ENCODE measurements at regions not wholly inside any gene's neighbourhood (a gene's known extent, or its start where the extent isn't known, plus 50 kb on each side); places are given as distances from the start of the nearest gene placed in this dataset.
"Not testable (repeated sequence)": the region's sequence is repeated elsewhere in the genome, so short reads cannot be mapped to it uniquely, and the experiment has no call there.

GRCh38 chr2:228513480-228513879, 332.0 kb upstream of the SPHKAP start:
- H3K4me3 ChIP-seq (ENCODE audit: low read length); H3K27me3 ChIP-seq (replicated peaks; ENCODE audit: control insufficient read depth, insufficient read depth, low read length); H3K9ac ChIP-seq (ENCODE audit: low read length); DNase-seq (ENCODE audit: low read depth); H3K36me3 ChIP-seq (ENCODE audit: control insufficient read depth, insufficient read depth, low read length, severe bottlenecking); H3K9me3 ChIP-seq (ENCODE audit: control insufficient read depth, low read length); H3K4me1 ChIP-seq (ENCODE audit: control insufficient read depth, insufficient read depth, low read length): not testable (repeated sequence)

DNA sequence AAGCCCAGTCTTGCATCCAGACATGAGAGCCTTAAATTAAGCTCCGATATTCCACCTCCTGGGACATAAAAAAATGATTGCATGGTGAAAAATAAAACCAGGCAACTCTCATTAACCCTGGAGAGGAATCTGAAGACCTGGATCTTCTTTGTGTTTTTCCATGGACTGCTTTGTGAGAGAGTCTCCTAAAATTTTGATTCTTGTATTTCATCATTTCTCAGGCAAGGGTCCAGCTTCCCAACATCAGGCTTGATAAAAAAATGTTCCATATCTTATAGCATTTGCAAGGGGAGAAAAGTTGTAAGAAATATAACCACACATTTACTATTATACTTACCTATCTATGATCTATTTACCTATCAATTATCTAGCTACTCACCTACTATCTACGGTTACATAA, 327.5 kb upstream of the SPHKAP start:
- H3K4me1 ChIP-seq (ENCODE audit: control insufficient read depth, insufficient read depth, low read length) = no peaks in the 10 kb centered on the region
- H3K9ac ChIP-seq (ENCODE audit: low read length) = no peak overlapping the region
- H3K27me3 ChIP-seq (replicated peaks; ENCODE audit: control insufficient read depth, insufficient read depth, low read length) = no peaks in the 10 kb centered on the region
- no peaks in the 10 kb centered on the region for H3K9me3 ChIP-seq (ENCODE audit: control insufficient read depth, low read length)
- peak; percentile 7 for DNase-seq (ENCODE audit: low read depth)
- H3K4me3 ChIP-seq (ENCODE audit: low read length) = no peak overlapping the region
- no peaks in the 10 kb centered on the region for H3K36me3 ChIP-seq (ENCODE audit: control insufficient read depth, insufficient read depth, low read length, severe bottlenecking)

- Histone ChIP-seq H3K36me3 (ENCODE audit: control insufficient read depth, insufficient read depth, low read length, severe bottlenecking) (no peaks in the 10 kb centered on the region), H3K9me3 (ENCODE audit: control insufficient read depth, low read length) (no peaks in the 10 kb centered on the region), H3K4me1 (ENCODE audit: control insufficient read depth, insufficient read depth, low read length) (no peaks in the 10 kb centered on the region), H3K4me3 (ENCODE audit: low read length) (no peak overlapping the region), H3K9ac (ENCODE audit: low read length) (no peak overlapping the region), H3K27me3 (replicated peaks; ENCODE audit: control insufficient read depth, insufficient read depth, low read length) (no peaks in the 10 kb centered on the region)
- DNase-seq (ENCODE audit: low read depth) = peak; percentile 7
Measured at GRCh38 chr2:228507870-228508269, 326.4 kb upstream of the SPHKAP start.

GRCh38 chr2:228507231-228507824, 325.8 kb upstream of the SPHKAP start:
- no peak overlapping the region for H3K4me3 ChIP-seq (ENCODE audit: low read length)
- H3K9me3 ChIP-seq (ENCODE audit: control insufficient read depth, low read length) = no peaks in the 10 kb centered on the region
- H3K27me3 ChIP-seq (replicated peaks; ENCODE audit: control insufficient read depth, insufficient read depth, low read length) = no peaks in the 10 kb centered on the region
- no peaks in the 10 kb centered on the region for H3K36me3 ChIP-seq (ENCODE audit: control insufficient read depth, insufficient read depth, low read length, severe bottlenecking)
- DNase-seq (ENCODE audit: low read depth) = no peak
- no peaks in the 10 kb centered on the region for H3K4me1 ChIP-seq (ENCODE audit: control insufficient read depth, insufficient read depth, low read length)
- no peak overlapping the region for H3K9ac ChIP-seq (ENCODE audit: low read length)

DNA sequence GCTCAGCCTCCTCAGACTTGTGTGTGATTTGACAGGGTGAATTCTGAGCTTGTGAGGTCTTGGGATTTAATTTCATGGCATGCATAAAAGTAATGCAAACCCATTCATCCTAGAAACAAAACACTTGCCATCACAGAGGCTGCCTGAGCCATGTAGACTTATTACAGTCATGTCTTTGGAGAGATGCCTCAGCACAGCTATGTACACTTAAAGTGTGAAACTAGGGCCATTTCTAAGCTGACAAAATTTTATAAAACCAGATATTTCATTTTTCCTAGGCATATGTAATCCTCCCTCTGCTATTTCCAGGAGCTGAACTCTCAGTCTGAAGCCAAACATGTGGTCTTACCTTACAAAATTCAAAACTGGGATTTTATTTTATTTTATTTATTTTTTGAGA, 322.2 kb upstream of the SPHKAP start:
- no peak overlapping the region for H3K4me3 ChIP-seq (ENCODE audit: low read length)
- DNase-seq (ENCODE audit: low read depth) = peak; percentile 1
- H3K9me3 ChIP-seq (ENCODE audit: control insufficient read depth, low read length) = no peaks in the 10 kb centered on the region
- H3K4me1 ChIP-seq (ENCODE audit: control insufficient read depth, insufficient read depth, low read length) = no peaks in the 10 kb centered on the region
- H3K27me3 ChIP-seq (replicated peaks; ENCODE audit: control insufficient read depth, insufficient read depth, low read length) = no peaks in the 10 kb centered on the region
- H3K36me3 ChIP-seq (ENCODE audit: control insufficient read depth, insufficient read depth, low read length, severe bottlenecking) = no peaks in the 10 kb centered on the region
- no peak overlapping the region for H3K9ac ChIP-seq (ENCODE audit: low read length)

DNA sequence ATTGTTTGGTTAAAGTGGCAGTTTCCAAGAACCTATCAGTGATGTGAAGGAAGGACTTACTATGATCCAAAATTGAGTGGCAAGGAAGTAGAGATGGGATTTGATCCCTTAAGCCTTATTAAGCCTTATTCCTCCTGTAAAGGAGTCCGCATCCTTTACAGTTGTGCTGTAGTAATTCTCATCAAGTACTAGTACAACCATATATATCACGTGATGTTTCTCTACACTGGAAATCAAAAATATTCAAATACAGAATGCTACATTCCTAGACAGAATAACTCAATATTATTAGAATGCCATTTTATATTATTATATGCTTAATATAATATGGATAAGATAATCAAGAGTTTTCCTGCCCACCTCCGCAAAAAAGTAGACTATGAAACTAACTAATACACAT, 312.4 kb upstream of the SPHKAP start:
- Histone ChIP-seq H3K4me3 (ENCODE audit: low read length) (no peak overlapping the region), H3K36me3 (ENCODE audit: control insufficient read depth, insufficient read depth, low read length, severe bottlenecking) (no peaks in the 10 kb centered on the region), H3K27me3 (replicated peaks; ENCODE audit: control insufficient read depth, insufficient read depth, low read length) (no peaks in the 10 kb centered on the region), H3K9me3 (ENCODE audit: control insufficient read depth, low read length) (no peaks in the 10 kb centered on the region), H3K4me1 (ENCODE audit: control insufficient read depth, insufficient read depth, low read length) (no peaks in the 10 kb centered on the region), H3K9ac (ENCODE audit: low read length) (no peak overlapping the region)
- no peak for DNase-seq (ENCODE audit: low read depth)

- no peaks in the 10 kb centered on the region for H3K27me3 ChIP-seq (replicated peaks; ENCODE audit: control insufficient read depth, insufficient read depth, low read length)
- DNase-seq (ENCODE audit: low read depth) = no peak
- no peak overlapping the region for H3K9ac ChIP-seq (ENCODE audit: low read length)
- H3K4me3 ChIP-seq (ENCODE audit: low read length) = no peak overlapping the region
- no peaks in the 10 kb centered on the region for H3K9me3 ChIP-seq (ENCODE audit: control insufficient read depth, low read length)
- no peaks in the 10 kb centered on the region for H3K36me3 ChIP-seq (ENCODE audit: control insufficient read depth, insufficient read depth, low read length, severe bottlenecking)
- no peaks in the 10 kb centered on the region for H3K4me1 ChIP-seq (ENCODE audit: control insufficient read depth, insufficient read depth, low read length)
Measured at GRCh38 chr2:228479014-228479413, 297.5 kb upstream of the SPHKAP start.

- no peak overlapping the region for H3K9ac ChIP-seq (ENCODE audit: low read length)
- H3K36me3 ChIP-seq (ENCODE audit: control insufficient read depth, insufficient read depth, low read length, severe bottlenecking) = no peaks in the 10 kb centered on the region
- H3K9me3 ChIP-seq (ENCODE audit: control insufficient read depth, low read length) = no peaks in the 10 kb centered on the region
- H3K4me1 ChIP-seq (ENCODE audit: control insufficient read depth, insufficient read depth, low read length) = no peaks in the 10 kb centered on the region
- peak; percentile 46 for DNase-seq (ENCODE audit: low read depth)
- no peaks in the 10 kb centered on the region for H3K27me3 ChIP-seq (replicated peaks; ENCODE audit: control insufficient read depth, insufficient read depth, low read length)
- H3K4me3 ChIP-seq (ENCODE audit: low read length) = no peak overlapping the region
Measured at GRCh38 chr2:228474466-228474865, 293.0 kb upstream of the SPHKAP start.

DNA sequence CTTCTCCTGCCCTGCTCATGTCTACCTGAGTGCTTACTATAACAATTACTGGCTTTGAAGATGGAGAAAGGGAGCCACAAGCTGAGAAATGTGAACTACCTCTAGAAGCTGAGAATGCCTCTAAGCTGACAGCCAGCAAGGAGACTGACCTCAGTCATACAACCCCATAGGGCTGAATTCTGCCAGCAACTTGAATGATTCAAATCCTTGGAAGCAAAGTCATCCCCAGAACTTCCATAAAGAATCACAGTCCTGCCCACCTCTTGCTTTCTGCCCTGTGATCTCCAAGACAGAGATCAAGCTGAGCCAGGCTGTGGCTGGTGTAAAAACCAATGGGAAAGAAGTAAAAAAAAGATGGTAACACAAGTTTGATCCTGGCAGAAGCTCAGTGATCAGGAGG, 288.2 kb upstream of the SPHKAP start:
- Histone ChIP-seq H3K4me3 (ENCODE audit: low read length) (no peak overlapping the region), H3K9me3 (ENCODE audit: control insufficient read depth, low read length) (no peaks in the 10 kb centered on the region), H3K36me3 (ENCODE audit: control insufficient read depth, insufficient read depth, low read length, severe bottlenecking) (no peaks in the 10 kb centered on the region), H3K9ac (ENCODE audit: low read length) (no peak overlapping the region), H3K27me3 (replicated peaks; ENCODE audit: control insufficient read depth, insufficient read depth, low read length) (no peaks in the 10 kb centered on the region), H3K4me1 (ENCODE audit: control insufficient read depth, insufficient read depth, low read length) (no peaks in the 10 kb centered on the region)
- peak; percentile 8 for DNase-seq (ENCODE audit: low read depth)

DNA sequence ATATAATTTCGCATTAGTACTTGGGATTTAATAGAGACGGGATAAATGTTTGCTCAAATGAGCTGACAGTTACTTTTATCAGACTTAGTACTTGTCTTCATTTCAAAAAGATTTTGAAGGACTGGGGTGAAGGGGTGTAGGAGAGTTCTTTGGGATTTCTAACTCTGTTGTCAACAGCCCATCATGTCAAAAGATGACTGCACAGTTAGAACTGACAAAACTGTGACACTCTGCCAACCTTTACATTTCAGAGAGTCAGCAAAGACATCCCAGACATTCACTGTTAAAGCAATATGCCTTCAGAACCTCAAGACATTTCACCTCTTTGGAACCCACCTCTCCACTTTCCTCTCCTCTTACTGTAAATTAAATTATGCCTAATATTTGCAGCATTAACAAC, 285.4 kb upstream of the SPHKAP start:
- DNase-seq (ENCODE audit: low read depth) = no peak
- Histone ChIP-seq H3K36me3 (ENCODE audit: control insufficient read depth, insufficient read depth, low read length, severe bottlenecking) (no peaks in the 10 kb centered on the region), H3K9me3 (ENCODE audit: control insufficient read depth, low read length) (no peaks in the 10 kb centered on the region), H3K9ac (ENCODE audit: low read length) (no peak overlapping the region), H3K4me3 (ENCODE audit: low read length) (no peak overlapping the region), H3K4me1 (ENCODE audit: control insufficient read depth, insufficient read depth, low read length) (no peaks in the 10 kb centered on the region), H3K27me3 (replicated peaks; ENCODE audit: control insufficient read depth, insufficient read depth, low read length) (no peaks in the 10 kb centered on the region)

DNA sequence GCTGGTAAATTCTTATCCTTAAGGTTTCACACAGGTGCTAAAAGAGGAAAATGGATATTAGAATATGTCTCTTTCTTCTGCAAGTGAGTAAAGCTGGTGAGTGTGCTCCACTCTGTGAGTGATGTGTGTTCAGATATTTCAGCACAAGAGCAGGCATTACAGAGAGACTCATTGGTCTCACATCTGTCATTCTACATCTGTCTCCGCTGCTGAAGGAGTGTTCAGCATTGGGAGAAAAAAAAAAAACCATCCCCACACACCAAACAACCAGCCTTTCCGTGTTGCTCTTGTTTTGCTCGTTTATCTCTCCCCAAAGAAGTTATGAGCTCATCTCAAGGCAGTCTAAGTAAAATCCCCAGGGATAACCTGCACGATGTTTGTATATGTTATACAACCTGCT, 283.9 kb upstream of the SPHKAP start:
- H3K27me3 ChIP-seq (replicated peaks; ENCODE audit: control insufficient read depth, insufficient read depth, low read length) = no peaks in the 10 kb centered on the region
- H3K4me1 ChIP-seq (ENCODE audit: control insufficient read depth, insufficient read depth, low read length) = no peaks in the 10 kb centered on the region
- no peaks in the 10 kb centered on the region for H3K36me3 ChIP-seq (ENCODE audit: control insufficient read depth, insufficient read depth, low read length, severe bottlenecking)
- no peak for DNase-seq (ENCODE audit: low read depth)
- H3K9ac ChIP-seq (ENCODE audit: low read length) = no peak overlapping the region
- H3K9me3 ChIP-seq (ENCODE audit: control insufficient read depth, low read length) = peaks cover 4% of the 10 kb centered on the region
- no peak overlapping the region for H3K4me3 ChIP-seq (ENCODE audit: low read length)

GRCh38 chr2:228458364-228458763, 276.9 kb upstream of the SPHKAP start:
- no peak for DNase-seq (ENCODE audit: low read depth)
- peaks cover 40% of the 10 kb centered on the region for H3K9me3 ChIP-seq (ENCODE audit: control insufficient read depth, low read length)
- H3K4me3 ChIP-seq (ENCODE audit: low read length) = no peak overlapping the region
- H3K9ac ChIP-seq (ENCODE audit: low read length) = no peak overlapping the region
- H3K27me3 ChIP-seq (replicated peaks; ENCODE audit: control insufficient read depth, insufficient read depth, low read length) = no peaks in the 10 kb centered on the region
- H3K4me1 ChIP-seq (ENCODE audit: control insufficient read depth, insufficient read depth, low read length) = no peaks in the 10 kb centered on the region
- H3K36me3 ChIP-seq (ENCODE audit: control insufficient read depth, insufficient read depth, low read length, severe bottlenecking) = no peaks in the 10 kb centered on the region
